HG02884 (cell line): ENCODE measurements at regions not wholly inside any gene's neighbourhood (a gene's known extent, or its start where the extent isn't known, plus 50 kb on each side); places are given as distances from the start of the nearest gene placed in this dataset.
"Not testable (repeated sequence)": the region's sequence is repeated elsewhere in the genome, so short reads cannot be mapped to it uniquely, and the experiment has no call there.

Experiments
- ATAC-seq: cut with Tn5 transposase; IDR thresholded peaks from one replicate; pipeline ENCODE4 v1.9.1; 2021; ENCODE audit warnings: mild to moderate bottlenecking, moderate library complexity; ENCODE audit not compliant: unreplicated experiment

DNA sequence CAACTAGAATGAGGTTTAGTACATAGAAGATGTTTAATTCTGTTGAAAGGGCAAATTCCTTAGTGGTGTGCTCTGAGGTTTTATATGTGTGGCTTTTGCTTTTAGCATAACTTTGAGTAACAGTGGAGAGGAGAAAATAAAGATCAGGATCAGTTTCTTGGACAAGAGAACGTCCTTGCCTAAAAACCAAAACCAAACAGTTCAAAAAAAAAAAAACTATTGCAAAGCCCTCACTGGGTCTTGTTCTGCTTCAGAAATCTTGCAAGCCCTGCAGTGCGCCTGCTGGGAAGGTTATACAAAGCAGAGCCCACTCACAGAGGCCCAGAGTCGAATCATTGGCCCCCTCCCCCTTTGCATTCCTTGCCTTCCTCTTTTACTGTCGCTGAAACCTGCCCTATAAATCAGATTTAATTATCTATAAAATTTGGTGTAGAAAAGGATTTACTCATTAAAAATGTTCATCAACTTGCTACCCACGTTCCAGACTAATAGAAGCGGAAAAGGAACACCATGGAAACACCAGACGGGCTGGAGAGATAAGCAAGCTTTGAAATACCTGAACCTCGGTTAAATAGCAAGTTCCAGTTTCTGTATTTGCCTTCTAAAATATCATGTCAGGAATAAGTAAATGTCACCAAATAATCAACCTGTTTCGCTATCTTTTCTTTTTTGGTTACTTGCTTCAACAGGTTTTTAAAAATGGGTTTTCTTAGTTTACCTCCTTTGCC lies 201.6 kb upstream of the PTBP2 start:
- no peak for ATAC-seq

DNA sequence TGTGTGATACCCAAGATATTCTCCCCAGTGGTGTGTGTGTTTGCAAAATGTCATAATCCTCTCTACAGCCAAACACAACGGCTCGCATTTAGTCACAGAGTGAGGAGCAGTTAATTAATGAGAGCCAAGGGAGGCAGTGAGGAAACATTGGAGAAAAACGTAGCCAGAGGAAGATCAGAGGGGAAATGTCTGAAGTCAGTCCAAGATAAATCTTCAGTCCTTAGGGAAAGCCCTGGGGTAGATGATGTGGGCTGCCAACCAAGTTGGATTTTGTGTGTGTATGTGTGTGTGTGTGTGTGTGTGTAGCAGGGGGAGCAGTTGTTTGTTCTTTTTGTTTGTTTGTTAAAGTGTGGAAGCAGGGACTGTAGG lies 201.0 kb upstream of the PTBP2 start:
- no peak for ATAC-seq

DNA sequence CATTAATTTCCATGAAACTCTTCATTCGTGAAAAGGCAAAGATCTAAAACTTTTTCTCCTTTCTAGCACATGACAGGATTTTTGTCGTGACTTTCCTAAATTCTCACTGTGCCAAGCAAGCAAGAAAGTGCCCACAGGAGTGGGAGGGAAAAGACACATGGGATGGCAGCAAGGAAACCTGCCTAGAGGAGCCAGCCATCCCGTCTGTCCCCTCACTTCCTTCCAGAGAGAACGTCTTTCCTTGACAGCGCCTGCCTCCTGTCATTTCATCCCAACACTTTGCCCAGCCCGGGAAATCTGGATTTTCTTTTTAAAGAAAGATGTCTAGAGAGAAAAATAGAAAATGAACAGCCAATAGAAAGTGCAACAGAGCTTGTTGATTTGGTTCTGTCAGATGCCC lies 200.6 kb upstream of the PTBP2 start:
- no peak for ATAC-seq

DNA sequence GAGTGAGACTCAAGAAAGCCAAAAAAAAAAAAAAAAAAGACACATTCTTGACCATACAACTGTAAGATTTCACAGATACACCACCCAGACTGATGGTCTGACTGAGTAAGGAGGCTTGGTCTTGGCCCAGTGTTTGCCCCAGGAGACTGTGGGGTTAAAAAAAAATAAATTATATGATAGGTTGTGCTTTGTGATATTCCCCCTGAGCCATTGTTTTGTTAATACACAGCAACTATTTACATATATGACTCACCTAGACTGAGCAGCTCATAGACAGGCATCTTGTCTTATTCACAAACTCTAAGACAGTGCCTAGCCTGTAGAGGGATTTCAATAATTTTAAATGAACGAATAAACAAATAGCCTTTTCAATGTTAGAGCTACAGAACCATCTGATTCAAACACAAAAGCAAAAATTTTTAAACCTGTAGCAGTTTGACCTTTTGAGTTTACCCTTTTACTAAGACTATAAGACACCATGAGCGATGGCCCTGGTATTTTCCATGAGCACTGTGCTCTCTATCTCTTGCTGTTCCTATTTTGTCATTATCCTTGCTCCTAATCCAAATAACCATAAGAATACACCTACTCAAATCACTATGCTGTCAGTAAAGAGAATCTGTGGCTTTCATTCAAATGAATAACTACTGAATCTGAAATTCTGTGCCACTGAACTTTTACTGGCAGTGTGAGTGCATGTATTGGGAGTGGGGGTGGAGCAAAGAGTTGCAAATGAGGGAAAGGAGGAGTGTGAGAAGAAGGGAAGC lies 199.4 kb upstream of the PTBP2 start:
- ATAC-seq = no peak

DNA sequence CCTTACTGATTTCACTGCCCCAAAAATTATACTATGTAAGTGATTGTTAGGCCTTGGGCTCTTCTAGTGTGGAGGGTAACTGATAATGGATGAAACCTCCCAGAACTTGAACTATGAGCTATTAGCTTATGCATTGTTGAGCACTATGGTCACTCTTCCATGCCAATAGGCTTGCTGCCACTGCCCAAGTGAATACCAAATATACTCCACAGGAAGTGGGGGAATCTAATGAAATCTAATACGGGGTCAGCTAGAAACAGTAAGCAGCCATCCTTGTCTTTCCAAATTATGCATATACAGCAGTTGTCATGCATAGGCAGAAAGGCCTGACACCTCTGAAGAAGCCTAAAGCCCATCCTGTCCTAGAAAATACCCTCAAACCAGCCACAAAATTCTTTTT lies 198.7 kb upstream of the PTBP2 start:
- ATAC-seq = no peak

DNA sequence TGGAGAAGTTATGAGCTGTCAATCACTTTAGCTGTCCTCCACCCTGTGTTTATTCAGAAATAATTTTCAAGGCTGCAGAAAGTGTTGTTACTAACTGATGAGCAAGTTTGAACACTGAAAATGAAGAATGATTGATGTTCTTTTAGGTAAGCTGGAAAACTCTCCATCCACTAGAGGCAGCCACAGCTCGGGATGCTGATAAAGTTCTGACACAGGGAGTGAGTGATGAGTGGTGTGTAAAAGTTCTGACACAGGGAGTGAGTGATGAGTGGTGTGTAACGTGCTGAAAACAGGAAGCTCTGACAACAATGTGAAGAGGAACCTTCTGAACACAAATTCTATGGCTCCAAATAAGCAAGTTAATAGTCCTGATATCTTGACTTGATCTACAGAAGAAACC lies 197.5 kb upstream of the PTBP2 start:
- ATAC-seq = no peak

DNA sequence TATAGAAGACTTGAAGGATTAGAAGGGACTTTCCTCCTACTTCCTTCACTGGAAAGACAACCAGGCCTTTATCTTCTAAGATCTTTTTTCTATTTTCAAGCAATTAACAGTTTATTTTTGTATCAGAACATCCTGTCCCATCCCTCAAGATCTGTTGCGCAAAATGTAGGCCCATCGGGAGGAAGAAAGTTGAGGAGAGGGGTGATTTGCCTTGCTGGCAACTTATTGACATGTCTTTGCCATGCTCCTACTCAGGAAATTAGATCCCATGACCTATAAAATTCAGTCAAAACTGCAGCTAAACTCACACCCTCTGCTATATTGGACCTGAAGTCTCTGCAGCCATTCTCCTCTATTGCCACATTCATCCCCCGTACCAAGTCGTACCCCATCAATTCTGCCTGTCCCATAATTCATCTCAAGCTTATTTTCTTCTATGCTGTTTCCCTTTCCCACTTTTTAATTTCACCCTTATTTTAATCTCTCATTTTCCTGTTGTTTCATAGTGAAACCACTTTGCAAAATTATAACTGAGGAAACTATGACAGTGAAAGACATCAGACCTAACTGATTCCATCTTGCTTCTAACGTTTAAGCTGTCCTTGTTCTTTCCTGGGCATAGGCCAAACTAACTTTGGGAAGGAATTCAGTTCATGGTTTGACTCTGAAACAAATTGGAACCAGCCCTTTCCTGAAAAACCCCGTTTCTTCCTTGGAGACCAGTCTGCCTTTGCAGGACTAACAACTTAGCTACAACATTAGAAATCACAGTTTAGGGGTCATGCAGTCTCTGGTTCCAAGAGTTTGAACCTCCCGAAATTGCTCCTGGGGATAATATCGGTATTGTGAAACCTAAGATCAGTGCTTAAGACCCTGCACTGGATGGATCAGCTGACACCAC lies 195.7 kb upstream of the PTBP2 start:
- ATAC-seq = no peak

DNA sequence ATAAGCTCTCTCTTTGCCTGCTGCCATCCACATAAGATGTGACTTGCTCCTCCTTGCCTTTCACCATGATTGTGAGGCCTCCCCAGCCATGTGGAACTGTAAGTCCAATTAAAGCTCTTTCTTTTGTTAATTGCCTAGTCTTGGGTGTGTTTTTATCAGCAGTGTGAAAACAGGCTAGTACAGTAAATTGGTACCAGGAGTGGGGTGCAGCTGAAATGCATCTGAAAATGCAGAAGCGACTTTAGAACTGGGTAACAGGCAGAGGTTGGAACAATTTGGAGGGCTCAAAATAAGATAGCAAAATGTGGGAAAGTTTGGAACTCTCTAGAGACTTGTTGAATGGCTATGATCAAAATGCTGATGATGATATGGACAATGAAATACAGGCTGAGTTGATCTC lies 192.9 kb upstream of the PTBP2 start:
- not testable (repeated sequence) for ATAC-seq

DNA sequence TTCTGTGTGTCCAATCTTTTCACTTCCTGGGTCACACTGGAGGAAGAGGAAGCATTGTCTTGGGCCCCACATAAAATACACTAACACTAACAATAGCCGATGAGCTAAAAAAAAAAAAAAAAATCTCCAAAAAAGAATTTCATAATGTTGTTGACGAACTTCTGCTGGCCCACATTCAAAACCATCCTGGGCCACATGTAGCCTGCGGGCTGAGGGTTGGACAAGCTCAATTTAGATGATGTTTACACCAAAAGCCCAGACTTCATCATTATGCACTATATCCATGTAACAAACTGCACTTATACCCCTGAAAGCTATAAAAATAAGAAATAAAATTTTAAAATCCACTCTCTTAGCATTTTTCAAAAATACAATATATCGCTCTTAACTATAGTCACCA lies 187.8 kb upstream of the PTBP2 start:
- ATAC-seq = no peak

DNA sequence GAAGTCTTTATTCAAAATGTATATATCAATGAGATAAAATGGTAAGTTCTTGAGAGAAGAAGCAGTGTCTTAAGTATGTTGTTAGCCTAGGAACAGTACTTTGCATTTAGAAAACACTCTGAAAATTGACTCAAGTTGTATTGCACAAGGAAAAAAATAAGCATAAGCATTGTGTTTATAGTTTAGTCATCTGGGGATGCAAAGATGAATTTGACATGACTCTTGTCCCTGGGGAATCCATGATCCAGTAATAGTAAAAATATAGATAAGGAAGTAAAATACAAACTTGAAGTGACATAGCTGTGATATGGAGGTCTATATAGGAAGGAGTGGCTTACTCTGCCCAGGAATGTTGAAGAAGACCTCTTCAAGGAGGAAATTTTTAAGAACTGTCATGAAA lies 185.0 kb upstream of the PTBP2 start:
- ATAC-seq = no peak

DNA sequence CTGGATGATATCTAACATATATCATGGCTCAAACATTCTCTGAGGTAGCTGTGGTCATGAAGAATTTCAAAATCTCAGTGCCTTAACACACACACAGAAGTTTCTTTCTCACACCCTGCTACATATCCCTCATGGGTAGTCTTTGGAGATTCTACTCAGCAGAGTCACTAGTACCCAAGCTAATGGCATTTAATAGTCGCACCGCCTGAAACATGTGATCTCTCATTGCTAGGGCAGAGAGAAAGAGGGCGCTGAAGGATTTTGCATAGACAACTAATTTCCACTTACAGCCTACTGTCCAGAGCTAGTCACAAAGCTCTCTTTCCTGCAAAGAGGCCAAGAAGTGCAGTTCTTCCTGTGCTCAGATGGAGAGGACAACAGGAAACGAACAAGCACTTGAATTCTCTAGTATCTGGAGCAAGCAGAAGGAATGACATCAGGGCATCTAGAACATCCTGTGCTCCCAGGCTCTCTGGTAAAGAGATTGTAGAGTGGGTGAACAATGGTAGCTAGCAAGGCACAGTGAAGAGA lies 183.4 kb upstream of the PTBP2 start:
- no peak for ATAC-seq

DNA sequence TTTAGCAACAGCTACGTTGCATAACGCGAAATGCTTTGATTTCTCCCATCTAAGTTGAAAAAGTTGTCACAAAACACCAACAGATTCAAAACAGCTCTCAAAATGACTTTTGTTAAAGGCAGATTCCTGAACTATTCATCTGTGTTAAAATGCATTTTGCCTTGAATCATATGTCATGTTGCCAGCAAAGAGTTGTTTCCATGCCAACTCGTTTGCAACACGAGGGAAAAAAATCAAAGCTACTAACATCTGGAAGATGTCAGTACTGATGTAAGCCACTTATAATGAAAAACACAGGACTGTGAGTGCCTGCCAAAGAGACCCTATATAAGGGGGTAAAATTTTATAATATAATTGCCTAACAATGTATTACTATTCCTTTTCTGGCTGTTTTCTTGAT lies 182.7 kb upstream of the PTBP2 start:
- no peak for ATAC-seq

DNA sequence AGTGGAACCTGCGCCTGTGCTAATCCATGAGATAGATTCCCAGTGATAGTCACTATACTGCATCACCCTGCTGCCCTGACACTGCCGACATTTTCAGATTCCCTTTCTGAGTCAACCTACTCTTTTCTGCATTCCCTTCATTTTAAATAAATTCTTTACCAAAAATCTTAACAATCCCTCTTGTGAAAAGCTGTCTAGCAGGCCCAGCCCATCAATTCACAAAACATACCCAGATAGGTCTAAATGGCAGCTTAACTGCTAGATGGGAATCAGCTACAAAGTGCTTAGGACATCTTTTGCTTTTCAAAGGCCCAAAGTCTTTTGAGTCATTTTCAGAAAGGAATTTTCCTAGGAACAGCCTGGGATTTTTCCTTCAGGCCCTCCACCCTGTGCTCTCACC lies 180.1 kb upstream of the PTBP2 start:
- ATAC-seq = no peak

DNA sequence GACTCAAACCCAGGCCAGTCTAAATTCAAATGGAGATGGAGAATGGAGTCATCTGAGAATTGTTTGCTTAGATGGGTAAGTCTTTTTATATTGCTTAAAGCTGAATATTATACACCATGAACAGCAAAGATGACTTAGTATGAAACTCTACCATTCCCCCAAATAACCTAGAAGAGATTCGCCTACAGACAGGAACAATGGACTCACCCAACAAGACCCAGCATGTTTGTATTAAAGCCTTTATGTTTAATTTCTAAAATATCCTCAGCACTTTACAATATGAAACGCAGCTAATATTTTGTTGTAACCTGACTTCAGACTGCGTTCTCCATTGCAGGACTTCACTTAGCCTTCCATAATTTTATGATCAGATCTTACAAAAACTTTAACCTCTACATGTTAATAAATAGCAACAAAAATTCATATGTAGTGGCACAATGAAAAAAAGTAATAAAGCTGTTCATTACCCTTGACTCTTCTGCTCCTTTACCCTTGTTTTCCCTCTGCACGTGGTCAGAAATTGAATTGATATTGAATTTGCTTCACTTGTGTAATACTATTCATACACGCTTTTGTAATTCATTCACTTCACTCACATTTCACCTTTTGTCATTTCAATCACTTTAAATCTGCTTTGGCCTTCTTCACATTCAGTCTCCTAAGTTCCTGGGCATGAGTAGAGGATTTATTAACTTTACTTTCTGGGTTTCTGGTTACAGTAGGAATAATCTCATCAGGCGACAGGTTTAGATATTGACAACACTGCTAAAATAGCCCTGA lies 177.3 kb upstream of the PTBP2 start:
- ATAC-seq = no peak

DNA sequence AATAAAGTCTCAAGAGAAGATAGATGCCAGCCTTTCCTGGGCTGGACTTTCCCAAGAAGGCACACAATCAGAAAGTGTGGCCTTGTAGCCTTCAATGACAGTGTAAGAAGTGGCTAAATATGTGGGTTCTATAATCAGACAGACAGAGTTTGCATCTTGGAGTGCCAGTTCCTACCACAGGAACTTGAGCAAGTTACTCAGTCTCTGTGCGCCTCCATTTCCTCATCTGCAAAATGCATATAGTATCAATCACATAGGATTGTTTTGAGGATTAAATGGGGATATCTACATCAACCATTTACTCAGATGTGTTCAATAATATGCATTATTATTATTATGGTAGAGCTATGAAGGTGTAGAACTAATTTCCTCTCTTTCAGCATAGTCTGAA lies 176.8 kb upstream of the PTBP2 start:
- ATAC-seq = no peak

DNA sequence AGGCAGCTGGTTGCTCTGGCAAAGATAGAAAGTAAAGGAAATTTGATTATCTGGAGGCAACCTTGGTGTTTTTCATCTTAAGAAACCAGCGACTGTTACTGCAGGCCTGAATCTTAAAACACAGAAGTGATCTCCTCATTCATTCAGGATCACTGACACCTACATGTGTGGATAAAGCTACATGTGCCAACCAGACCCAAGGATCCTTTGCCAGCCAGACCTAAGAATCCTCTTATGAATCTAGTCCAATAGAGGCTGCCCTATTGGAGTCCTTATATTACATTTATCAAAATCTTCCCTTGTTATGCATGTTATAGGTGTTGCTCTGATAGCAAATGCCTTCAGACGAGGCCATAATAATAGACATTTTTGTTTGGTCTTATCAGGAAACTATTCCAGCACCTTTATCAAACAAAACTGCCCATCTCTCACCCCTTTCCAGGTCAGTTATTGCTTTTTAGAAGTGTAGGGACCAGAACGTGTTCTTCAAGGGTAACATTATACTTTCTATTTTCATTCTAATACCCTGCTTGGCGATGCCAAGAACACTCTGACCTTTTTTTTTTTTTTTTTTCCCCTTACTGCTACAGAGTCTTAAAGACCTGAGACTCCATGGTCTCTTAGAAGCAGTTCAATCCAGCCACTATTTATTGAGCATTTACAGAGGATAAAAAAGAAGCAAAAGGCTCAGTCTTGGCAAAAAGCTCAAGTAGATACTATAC lies 175.5 kb upstream of the PTBP2 start:
- no peak for ATAC-seq

DNA sequence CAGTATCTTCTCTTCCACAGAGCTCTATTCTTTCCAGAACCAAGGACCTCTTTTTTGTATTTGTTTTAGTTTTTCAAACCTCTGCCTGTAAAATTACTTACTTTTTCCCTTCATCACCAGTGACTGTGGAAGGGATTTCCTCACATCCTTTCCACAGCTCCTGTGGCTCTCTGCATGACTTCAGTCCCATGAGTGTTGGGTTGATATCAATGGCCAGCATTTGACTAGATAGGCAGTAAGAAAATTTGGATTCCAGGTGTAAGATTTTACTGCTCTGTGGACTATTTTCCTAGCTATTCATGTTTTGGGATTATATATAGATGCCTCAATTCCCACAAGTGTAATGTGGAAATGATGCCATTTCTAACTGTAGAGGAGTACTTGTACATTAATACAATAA lies 171.5 kb upstream of the PTBP2 start:
- ATAC-seq = no peak

DNA sequence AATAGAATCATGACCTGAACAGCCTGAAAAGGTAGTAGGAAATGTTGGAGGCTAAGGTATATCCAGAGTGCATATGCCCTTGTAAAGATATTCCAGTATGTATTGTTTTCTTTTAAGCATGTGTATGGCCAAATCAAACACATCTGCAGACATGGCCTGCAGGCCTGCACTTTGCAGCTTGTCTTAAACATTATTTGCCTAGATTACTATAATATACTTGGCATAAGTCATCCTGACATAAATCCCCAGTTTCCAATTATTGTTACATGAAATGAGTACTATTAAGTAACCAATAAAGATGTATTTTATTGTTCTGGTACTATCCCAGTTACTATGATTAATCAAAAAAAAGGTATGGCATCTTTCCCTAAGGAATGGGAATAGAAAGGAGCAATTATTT lies 169.1 kb upstream of the PTBP2 start:
- ATAC-seq = no peak

DNA sequence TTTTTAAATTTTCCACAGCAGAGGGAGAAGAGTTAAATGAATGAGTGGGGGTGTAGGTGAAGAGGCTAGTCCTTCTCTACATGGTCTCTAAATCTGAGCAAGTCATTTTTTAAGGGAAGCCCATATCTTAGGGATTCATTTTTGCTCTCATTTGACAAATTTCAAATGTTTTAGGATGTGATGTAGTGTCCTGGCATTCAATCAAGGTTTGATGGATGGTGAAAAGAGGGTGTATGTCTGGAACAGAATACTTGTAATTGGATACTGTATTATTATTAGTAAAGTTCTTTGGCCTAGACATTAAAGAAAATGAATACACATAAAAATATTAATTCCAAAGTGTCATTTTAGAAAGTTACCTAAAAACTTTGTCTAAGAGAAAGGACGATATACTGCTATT lies 167.8 kb upstream of the PTBP2 start:
- ATAC-seq = no peak

DNA sequence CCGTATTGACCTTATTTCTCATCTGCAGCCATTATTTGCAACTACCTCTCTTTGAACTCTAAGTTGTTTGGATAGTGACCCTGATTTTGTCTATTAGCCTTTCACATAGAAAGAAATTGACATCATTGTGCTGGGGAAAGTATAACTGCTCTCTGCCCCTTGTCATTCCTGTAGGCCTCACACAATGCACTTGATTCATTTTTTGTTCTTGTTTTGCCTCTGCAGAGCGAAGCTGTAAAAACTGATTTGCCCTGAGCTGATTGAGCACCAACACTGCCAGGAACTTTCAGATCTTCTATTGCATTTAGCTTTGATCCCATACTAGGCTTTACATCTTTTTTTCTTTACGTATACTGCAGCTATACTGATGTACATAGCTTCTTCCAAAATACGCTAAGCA lies 167.2 kb upstream of the PTBP2 start:
- no peak for ATAC-seq
